ENCODE measurements at regions not wholly inside any gene's neighbourhood (a gene's known extent, or its start where the extent isn't known, plus 50 kb on each side); places are given as distances from the start of the nearest gene placed in this dataset.

DNA sequence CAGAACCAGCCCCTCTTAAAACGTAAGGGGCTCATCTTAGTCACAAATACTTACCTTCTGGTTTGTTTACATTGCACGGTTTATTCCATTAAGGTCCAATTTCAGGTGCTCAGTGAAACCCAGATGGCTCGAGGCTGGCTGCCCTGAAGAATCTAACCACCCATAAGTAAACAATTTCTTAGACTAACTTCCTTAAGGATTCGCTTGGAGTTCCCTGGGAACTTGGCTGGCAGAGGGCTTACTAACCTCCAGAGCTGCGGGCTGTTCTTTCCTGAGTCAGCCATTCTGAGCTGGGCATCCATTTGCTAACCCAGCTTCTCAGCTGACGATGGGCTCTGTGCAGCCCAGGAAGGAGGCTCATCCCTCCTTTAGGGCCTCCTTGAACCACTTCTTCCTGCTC lies 262.1 kb downstream of the FGF9 start:
- H3K4me3 ChIP-seq (ENCODE audit: insufficient read depth, low read depth, low read length), result no peak overlapping the region
- H3K27me3 ChIP-seq (ENCODE audit: control insufficient read depth, insufficient read depth, low read length), result no peaks in the 10 kb centered on the region
- H3K36me3 ChIP-seq (replicated peaks; ENCODE audit: control insufficient read depth, insufficient read depth, low read length), result no peaks in the 10 kb centered on the region
- no peak for DNase-seq

DNA sequence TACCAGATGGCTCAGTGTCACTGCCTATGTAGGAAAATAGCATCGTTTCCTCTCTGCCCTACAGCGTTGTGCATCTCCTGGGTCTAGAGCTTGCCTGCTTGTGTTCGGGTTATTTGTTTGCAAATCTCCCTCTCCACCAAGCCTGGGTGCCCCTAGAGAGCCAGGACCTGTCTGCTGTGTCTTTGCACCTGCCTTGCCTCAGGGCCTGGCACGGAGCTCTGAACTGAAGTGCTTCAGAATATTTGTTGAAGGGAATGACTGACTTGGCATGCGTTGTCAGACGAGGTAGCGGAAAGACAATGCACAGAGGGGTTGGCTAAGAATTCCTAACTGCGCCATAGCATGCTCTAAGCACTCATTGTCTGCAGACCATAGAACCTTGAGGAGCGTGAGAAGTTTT lies 263.4 kb downstream of the FGF9 start:
- Histone ChIP-seq H3K4me3 (ENCODE audit: insufficient read depth, low read depth, low read length) (no peak overlapping the region), H3K27me3 (ENCODE audit: control insufficient read depth, insufficient read depth, low read length) (no peaks in the 10 kb centered on the region), H3K36me3 (replicated peaks; ENCODE audit: control insufficient read depth, insufficient read depth, low read length) (no peaks in the 10 kb centered on the region)
- no peak for DNase-seq

DNA sequence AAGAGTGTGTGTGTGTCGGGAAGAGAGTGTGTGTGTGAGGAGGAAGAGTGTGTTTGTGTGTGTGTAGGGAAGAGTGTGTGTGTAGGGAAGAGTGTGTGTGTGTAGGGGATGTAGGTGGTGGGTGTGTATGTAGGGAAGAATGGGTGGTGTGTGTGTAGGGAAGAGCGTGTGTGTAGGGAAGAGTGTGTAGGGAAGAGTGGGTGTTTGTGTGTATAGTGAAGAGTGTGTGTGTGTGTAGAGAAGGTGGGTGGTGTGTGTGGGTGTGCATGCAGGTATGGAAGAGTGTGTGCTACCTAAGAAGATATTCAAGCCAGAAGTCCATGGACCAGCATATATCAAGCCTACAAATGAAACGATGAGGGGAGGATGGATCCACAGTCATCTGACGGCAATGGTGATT lies 265.8 kb downstream of the FGF9 start:
- Histone ChIP-seq H3K36me3 (replicated peaks; ENCODE audit: control insufficient read depth, insufficient read depth, low read length) (no peaks in the 10 kb centered on the region), H3K4me3 (ENCODE audit: insufficient read depth, low read depth, low read length) (no peak overlapping the region), H3K27me3 (ENCODE audit: control insufficient read depth, insufficient read depth, low read length) (no peaks in the 10 kb centered on the region)
- no peak for DNase-seq

DNA sequence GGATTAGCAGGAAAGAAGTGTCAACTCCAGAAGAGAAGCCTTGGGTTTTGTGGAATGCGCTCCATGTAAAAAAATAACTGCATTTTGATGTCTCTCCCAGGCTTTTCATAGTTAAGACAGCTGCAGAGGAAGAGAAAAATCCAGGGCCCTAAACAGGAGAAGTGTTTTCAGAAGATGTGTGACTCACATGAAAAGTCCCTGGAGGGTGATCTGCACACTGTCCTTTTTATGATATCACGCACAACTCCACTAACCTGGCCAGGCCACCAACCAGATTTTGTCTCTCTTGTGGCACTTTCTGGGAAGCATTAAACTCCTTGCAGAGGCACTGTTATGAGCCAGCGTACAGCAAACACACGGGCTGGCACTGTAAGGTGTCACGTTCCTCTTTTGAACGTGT lies 267.3 kb downstream of the FGF9 start:
- no peaks in the 10 kb centered on the region for H3K27me3 ChIP-seq (ENCODE audit: control insufficient read depth, insufficient read depth, low read length)
- no peak for DNase-seq
- H3K36me3 ChIP-seq (replicated peaks; ENCODE audit: control insufficient read depth, insufficient read depth, low read length), result no peaks in the 10 kb centered on the region
- H3K4me3 ChIP-seq (ENCODE audit: insufficient read depth, low read depth, low read length), result no peak overlapping the region

DNA sequence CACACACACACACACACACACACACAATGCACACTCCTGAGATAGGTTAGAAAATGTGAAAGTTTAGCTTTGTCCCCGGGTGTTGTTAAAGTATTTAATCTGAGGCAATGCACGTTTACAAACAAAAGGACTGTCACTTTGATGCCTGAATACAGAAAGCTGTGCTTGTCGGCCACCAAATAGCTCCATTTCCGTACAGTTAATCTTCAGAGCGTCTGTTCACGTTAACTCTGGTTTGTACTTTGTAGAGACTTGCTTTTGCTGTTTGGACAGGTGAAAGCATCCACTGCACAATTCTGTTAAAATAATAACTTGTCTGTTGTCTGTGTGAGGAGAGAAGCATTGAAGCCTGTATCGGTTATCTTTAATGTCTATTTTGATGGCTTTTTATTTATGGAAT lies 267.8 kb downstream of the FGF9 start:
- H3K36me3 ChIP-seq (replicated peaks; ENCODE audit: control insufficient read depth, insufficient read depth, low read length), result no peaks in the 10 kb centered on the region
- DNase-seq, result no peak
- H3K4me3 ChIP-seq (ENCODE audit: insufficient read depth, low read depth, low read length), result no peak overlapping the region
- H3K27me3 ChIP-seq (ENCODE audit: control insufficient read depth, insufficient read depth, low read length), result no peaks in the 10 kb centered on the region

DNA sequence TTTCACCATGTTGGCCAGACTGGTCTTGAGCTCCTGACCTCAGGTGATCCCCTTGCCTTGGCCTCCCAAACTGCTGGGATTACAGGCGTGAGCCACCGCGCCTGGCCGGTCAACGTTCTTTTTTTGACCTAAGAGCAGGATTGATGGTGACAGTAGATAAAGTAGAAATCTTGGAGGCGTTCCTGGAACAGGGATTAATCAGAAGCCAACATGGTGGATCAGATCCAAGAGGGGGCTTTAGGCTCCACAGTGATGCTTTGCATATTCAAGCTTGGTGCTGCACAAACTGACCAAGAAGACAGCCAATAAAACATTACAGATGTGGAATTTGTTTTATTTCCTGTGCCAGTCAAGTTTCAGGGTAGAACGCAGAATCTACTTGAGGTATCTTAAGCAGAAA lies 271.2 kb downstream of the FGF9 start:
- Histone ChIP-seq H3K27me3 (ENCODE audit: control insufficient read depth, insufficient read depth, low read length) (no peaks in the 10 kb centered on the region), H3K4me3 (ENCODE audit: insufficient read depth, low read depth, low read length) (no peak overlapping the region), H3K36me3 (replicated peaks; ENCODE audit: control insufficient read depth, insufficient read depth, low read length) (no peaks in the 10 kb centered on the region)
- no peak for DNase-seq

DNA sequence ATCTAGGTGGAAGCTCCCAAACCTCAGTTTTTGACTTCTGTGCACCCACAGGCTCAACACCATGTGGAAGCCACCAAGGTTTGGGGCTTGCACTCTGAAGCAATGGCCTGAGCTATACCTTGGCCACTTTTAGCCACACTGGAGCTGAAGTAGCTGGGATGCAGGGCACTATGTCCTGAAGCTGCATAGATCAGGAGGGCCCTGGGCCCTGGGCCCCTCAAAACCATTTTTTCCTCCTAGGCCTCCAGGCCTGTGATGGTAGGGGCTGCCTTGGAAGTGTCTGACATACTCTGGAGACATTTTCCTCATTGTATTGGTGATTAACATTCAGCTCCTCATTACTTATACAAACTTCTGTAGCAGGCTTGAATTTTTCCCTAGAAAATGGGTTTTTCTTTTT lies 273.7 kb downstream of the FGF9 start:
- H3K27me3 ChIP-seq (ENCODE audit: control insufficient read depth, insufficient read depth, low read length), result no peaks in the 10 kb centered on the region
- H3K4me3 ChIP-seq (ENCODE audit: insufficient read depth, low read depth, low read length), result no peak overlapping the region
- no peaks in the 10 kb centered on the region for H3K36me3 ChIP-seq (replicated peaks; ENCODE audit: control insufficient read depth, insufficient read depth, low read length)
- no peak for DNase-seq

DNA sequence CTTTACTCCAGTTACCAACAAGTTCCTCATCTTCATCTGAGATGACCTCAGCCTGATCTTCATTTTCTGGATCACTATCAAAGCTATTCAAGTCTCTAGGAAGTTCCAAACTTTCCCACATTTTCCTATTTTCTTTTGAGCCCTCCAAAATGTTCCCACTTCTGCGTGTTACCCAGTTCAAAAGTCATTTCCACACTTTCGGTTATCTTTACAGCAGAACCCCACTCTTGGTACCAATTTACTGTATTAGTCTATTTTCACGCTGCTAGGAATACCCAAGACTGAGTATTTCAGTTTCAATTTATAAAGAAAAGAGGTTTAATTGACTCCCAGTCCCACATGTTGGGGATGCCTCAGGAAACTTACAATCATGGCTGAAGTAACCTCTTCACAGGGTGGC lies 274.3 kb downstream of the FGF9 start:
- no peak for DNase-seq
- Histone ChIP-seq H3K27me3 (ENCODE audit: control insufficient read depth, insufficient read depth, low read length) (no peaks in the 10 kb centered on the region), H3K36me3 (replicated peaks; ENCODE audit: control insufficient read depth, insufficient read depth, low read length) (no peaks in the 10 kb centered on the region), H3K4me3 (ENCODE audit: insufficient read depth, low read depth, low read length) (no peak overlapping the region)

DNA sequence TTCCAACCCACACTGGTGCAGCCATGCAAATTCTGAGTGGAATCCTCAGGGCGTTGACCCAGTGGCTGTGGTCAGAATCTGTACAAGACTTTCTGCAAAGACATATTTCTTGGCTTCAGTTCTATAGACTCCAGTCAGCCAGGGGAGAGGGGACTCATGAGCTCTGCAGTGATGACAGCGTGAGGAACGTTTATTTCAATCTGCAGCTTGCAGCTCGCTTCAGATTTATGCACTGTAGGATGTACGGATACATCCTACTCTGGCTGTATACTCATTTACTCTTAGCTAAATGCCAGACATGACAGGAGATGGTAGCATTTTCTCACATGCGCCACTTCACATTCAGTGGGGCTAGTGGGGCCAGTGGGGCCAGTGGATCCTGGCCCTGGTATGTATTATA lies 276.1 kb downstream of the FGF9 start:
- no peak overlapping the region for H3K4me3 ChIP-seq (ENCODE audit: insufficient read depth, low read depth, low read length)
- no peak for DNase-seq
- no peaks in the 10 kb centered on the region for H3K27me3 ChIP-seq (ENCODE audit: control insufficient read depth, insufficient read depth, low read length)
- H3K36me3 ChIP-seq (replicated peaks; ENCODE audit: control insufficient read depth, insufficient read depth, low read length), result no peaks in the 10 kb centered on the region

DNA sequence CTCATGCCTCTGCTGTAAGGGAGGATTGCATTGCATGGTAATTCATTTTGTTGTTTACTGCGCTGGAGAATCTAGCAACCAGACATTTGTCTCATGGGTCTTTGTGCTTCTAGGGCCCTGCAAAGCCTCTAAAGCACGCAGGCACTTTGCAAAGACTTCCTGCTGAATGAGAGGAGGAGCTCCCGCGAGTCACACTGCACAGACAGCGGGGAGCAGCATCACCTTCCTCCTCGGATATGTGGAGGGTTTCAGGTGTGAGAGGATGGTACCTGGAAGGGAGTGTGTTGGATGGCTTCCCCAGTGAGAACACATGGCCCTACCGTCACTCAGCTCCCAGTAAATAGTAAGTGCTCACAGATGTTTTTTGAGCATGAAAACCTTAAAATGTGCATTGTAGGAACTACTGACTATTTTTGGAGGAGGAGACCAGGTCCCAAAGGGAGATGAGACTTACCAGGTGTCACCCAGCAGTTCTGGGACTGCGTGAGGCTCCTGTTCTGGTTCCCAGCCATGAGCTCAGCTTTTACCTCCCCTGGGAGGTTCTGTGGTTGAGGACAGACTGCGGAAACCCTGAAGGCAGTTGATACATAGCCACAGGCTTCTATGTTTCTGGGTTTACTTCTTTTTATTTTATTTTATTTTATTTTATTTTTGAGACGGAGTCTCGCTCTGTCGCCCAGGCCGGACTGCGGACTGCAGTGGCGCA lies 278.0 kb downstream of the FGF9 start:
- Histone ChIP-seq H3K27me3 (ENCODE audit: control insufficient read depth, insufficient read depth, low read length) (no peaks in the 10 kb centered on the region), H3K36me3 (replicated peaks; ENCODE audit: control insufficient read depth, insufficient read depth, low read length) (no peaks in the 10 kb centered on the region), H3K4me3 (ENCODE audit: insufficient read depth, low read depth, low read length) (no peak overlapping the region)
- DNase-seq, result no peak

DNA sequence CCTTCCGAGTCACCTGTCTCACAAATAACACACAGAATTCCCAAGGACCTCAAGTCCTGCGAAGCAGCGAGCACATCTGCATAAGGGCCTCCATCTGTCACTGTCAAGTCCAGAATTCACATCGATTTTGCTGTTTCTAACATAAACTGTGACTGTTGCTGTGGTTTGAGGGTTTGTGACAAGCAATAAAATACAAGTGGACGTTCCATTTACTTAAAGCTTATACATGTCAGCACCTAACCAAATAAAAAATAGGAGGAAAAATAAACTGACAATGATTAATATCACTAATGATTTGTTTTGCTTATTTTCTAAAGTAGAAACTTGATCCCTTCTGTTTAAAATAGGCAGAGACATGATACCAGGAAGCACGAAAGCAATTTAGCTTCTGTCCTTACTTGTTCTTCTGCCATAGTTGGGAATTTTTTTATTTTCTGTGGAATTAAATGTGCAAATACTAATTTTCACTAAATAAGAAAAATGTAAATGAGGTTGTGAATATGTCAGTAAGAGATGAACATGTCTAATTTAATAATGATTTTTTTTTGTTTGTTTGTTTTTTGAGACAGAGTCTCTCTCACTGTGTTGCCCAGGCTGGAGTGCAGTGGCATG lies 279.1 kb downstream of the FGF9 start:
- Histone ChIP-seq H3K27me3 (ENCODE audit: control insufficient read depth, insufficient read depth, low read length) (no peaks in the 10 kb centered on the region), H3K36me3 (replicated peaks; ENCODE audit: control insufficient read depth, insufficient read depth, low read length) (no peaks in the 10 kb centered on the region), H3K4me3 (ENCODE audit: insufficient read depth, low read depth, low read length) (no peak overlapping the region)
- no peak for DNase-seq

DNA sequence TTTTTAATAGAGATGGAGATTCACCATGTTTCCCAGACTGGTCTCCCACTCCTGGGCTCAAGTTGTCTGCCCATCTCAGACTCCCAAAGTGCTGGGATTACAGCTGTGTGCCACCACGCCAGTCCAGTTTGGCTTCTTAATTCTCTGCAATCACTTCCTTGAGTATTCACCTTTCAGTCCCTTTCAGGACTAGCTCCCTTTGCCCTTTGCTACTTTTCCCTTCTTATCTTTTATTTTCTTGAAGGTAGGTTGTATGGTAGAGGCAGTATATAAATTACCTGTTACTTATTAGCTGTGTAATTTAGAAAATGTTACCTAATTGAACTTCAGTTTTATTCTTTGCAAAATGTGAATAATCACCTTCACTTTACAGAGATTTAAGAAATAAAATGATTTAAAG lies 285.8 kb downstream of the FGF9 start:
- no peak for DNase-seq
- Histone ChIP-seq H3K27me3 (ENCODE audit: control insufficient read depth, insufficient read depth, low read length) (no peaks in the 10 kb centered on the region), H3K4me3 (ENCODE audit: insufficient read depth, low read depth, low read length) (no peak overlapping the region), H3K36me3 (replicated peaks; ENCODE audit: control insufficient read depth, insufficient read depth, low read length) (no peaks in the 10 kb centered on the region)

DNA sequence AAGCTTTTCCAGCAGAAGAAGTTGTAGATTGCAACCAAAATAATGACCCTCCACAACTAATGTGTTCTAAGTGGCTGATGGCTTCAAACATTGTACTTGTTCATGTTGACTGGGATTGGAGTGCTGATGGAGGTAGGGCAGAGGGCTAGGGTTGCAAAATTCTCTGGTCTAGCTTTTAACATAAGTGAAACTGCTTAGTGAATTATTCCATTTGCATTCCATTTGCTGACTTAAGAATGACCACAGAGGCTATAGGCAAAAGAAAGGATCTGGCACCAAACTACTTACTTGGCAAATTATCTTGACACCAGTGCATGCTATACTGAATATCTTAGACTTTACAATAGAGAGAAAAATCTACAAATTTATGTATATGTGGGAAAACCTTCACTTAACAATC lies 287.0 kb downstream of the FGF9 start:
- Histone ChIP-seq H3K27me3 (ENCODE audit: control insufficient read depth, insufficient read depth, low read length) (no peaks in the 10 kb centered on the region), H3K4me3 (ENCODE audit: insufficient read depth, low read depth, low read length) (no peak overlapping the region), H3K36me3 (replicated peaks; ENCODE audit: control insufficient read depth, insufficient read depth, low read length) (no peaks in the 10 kb centered on the region)
- no peak for DNase-seq

DNA sequence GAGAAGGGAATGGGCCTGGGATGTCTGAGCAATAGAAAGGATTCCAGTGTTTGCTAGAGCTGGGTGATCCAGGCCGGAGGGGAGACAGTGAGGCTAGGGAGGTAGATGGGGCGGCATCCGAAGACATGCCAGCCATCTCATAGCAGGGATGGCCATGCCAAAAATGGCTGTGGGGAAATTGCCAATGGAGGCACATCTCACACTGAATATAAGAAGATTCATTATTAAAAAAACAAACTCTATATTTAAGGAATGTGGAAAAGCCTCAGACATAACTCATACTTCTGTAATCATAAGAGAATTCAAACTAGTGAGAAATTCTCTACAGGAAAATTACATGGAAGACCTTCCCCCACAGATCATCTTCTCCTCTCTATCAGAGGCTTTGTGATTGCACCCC lies 289.2 kb downstream of the FGF9 start:
- H3K4me3 ChIP-seq (ENCODE audit: insufficient read depth, low read depth, low read length), result no peak overlapping the region
- no peaks in the 10 kb centered on the region for H3K36me3 ChIP-seq (replicated peaks; ENCODE audit: control insufficient read depth, insufficient read depth, low read length)
- DNase-seq, result no peak
- H3K27me3 ChIP-seq (ENCODE audit: control insufficient read depth, insufficient read depth, low read length), result no peaks in the 10 kb centered on the region

DNA sequence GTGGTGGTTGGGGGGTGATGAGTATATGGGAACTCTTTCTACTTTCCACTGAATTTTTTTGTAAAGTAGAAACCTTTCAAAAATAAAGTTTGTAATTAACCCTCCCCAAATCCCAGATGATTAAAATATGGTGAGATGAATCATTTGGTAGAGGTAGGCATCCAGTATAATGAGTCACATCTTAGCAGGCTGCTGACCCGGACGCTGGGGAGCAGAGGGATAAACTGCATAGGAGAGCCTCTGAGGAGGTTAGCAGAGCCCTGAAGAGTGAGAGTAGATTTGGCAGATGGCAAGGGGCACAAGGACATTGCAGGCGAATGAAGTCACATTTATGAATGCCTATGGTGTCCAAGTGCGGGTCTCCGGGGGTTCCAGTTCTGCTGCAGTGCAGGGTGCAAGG lies 293.8 kb downstream of the FGF9 start:
- Histone ChIP-seq H3K36me3 (replicated peaks; ENCODE audit: control insufficient read depth, insufficient read depth, low read length) (no peaks in the 10 kb centered on the region), H3K27me3 (ENCODE audit: control insufficient read depth, insufficient read depth, low read length) (no peaks in the 10 kb centered on the region), H3K4me3 (ENCODE audit: insufficient read depth, low read depth, low read length) (no peak overlapping the region)
- DNase-seq, result no peak

DNA sequence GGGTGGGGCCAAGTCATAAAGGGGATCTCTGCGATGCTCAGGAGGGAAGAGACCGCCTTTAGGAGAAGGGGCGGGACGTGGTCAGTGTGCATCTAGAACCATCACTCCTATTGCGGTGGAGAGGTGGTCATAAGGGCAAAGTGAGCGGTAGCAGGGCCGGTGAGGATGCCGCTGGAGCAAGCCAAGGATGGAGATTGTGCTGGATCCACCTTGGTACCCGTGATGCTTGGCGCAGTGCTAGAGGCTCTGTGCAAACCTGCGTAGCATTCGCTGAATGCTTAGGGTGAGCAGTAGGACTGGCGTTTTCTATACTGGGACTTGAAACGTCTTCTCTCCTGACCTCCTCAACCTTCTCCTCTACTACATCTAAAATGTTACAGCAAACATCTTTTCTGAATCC lies 294.2 kb downstream of the FGF9 start:
- Histone ChIP-seq H3K36me3 (replicated peaks; ENCODE audit: control insufficient read depth, insufficient read depth, low read length) (no peaks in the 10 kb centered on the region), H3K27me3 (ENCODE audit: control insufficient read depth, insufficient read depth, low read length) (no peaks in the 10 kb centered on the region), H3K4me3 (ENCODE audit: insufficient read depth, low read depth, low read length) (no peak overlapping the region)
- no peak for DNase-seq
